WTC11 (cell line): ENCODE measurements at regions not wholly inside any gene's neighbourhood (a gene's known extent, or its start where the extent isn't known, plus 50 kb on each side); places are given as distances from the start of the nearest gene placed in this dataset.

Source experiments
- ATAC-seq: fragments of 200-7000 bp; cut with Tn5 transposase; 2 replicates; pipeline ENCODE4 v1.10.0; 2021; ENCODE audit warnings: mild to moderate bottlenecking, moderate library complexity
- CTCF ChIA-PET: fragments of 300-600 bp; sonication (Branson Sonifier 250); formaldehyde crosslinking; loops from one replicate; lab custom pipeline; 2021; ENCODE audit warnings: antibody characterized with exemption; lab: Charles Lee
- POLR2A ChIA-PET: fragments of 350-600 bp; sonication (Branson Sonifier 250); formaldehyde crosslinking; loops from one replicate; lab custom pipeline; 2021; ENCODE audit warnings: antibody characterized with exemption; lab: Charles Lee
- DNase-seq: peaks from one replicate; pipeline ENCODE4 v3.0.0; 2021; ENCODE audit warnings: low spot score
- H3K27ac Mint-ChIP-seq: 2 replicates; pipeline ENCODE4 v1.8.0; 2021; ENCODE audit warnings: mixed read lengths
- H3K27me3 Mint-ChIP-seq: 2 replicates; pipeline ENCODE4 v1.8.0; 2021; ENCODE audit warnings: low read depth, mild to moderate bottlenecking, moderate library complexity, mixed read lengths
- H3K36me3 Mint-ChIP-seq: 2 replicates; pipeline ENCODE4 v1.8.0; 2021; ENCODE audit warnings: mixed read lengths
- H3K4me1 Mint-ChIP-seq: 2 replicates; pipeline ENCODE4 v1.8.0; 2022; ENCODE audit warnings: mixed read lengths
- H3K4me3 Mint-ChIP-seq: 2 replicates; pipeline ENCODE4 v1.8.0; 2021; ENCODE audit warnings: mild to moderate bottlenecking, moderate library complexity, mixed read lengths
- H3K9me3 Mint-ChIP-seq: 2 replicates; pipeline ENCODE4 v1.8.0; 2021; ENCODE audit warnings: mixed read lengths
- ARID4B ChIP-seq: sonication (generic); formaldehyde crosslinking; IDR thresholded peaks from 2 replicates; pipeline ENCODE4 v1.8.0; 2023; ENCODE audit warnings: missing genetic modification reagents, mild to moderate bottlenecking, borderline replicate concordance
- CTCF ChIP-seq: fragments of 200-600 bp; IDR thresholded peaks from 2 replicates; pipeline ENCODE4 v1.8.0; 2022; ENCODE audit warnings: antibody characterized with exemption
- FOXP4 ChIP-seq: sonication (generic); formaldehyde crosslinking; IDR thresholded peaks from 2 replicates; pipeline ENCODE4 v1.8.0; 2022; ENCODE audit warnings: mild to moderate bottlenecking, missing genetic modification reagents
- NFATC4 ChIP-seq: fragments of 250-450 bp; sonication (Bioruptor Pico); IDR thresholded peaks from 2 replicates; pipeline ENCODE4 v1.9.0; 2021; ENCODE audit warnings: mild to moderate bottlenecking
- NR2C2 ChIP-seq: sonication (generic); formaldehyde crosslinking; IDR thresholded peaks from 2 replicates; pipeline ENCODE4 v1.8.0; 2022; ENCODE audit warnings: mild to moderate bottlenecking, missing genetic modification reagents
- PRDM15 ChIP-seq: sonication (generic); formaldehyde crosslinking; IDR thresholded peaks from 2 replicates; pipeline ENCODE4 v1.8.0; 2022; ENCODE audit warnings: missing genetic modification reagents
- SMAD4 ChIP-seq: sonication (generic); formaldehyde crosslinking; IDR thresholded peaks from 2 replicates; pipeline ENCODE4 v1.8.0; 2022; ENCODE audit warnings: mild to moderate bottlenecking, missing genetic modification reagents
- STAT6 ChIP-seq: sonication (generic); formaldehyde crosslinking; conservative IDR thresholded peaks from 2 replicates; pipeline ENCODE4 v1.8.1; 2023; ENCODE audit warnings: mild to moderate bottlenecking, low read depth, missing genetic modification reagents, moderate library complexity
- TEAD1 ChIP-seq: sonication (generic); formaldehyde crosslinking; IDR thresholded peaks from 2 replicates; pipeline ENCODE4 v1.8.0; 2022; ENCODE audit warnings: mild to moderate bottlenecking, missing genetic modification reagents
- TEAD4 ChIP-seq: sonication (generic); formaldehyde crosslinking; IDR thresholded peaks from 2 replicates; pipeline ENCODE4 v1.8.0; 2022; ENCODE audit warnings: mild to moderate bottlenecking, missing genetic modification reagents
- ZNF317 ChIP-seq: sonication (generic); formaldehyde crosslinking; IDR thresholded peaks from 2 replicates; pipeline ENCODE4 v1.8.1; 2023; ENCODE audit warnings: low read depth, mild to moderate bottlenecking, moderate library complexity, missing genetic modification reagents, borderline replicate concordance
- ZNF396 ChIP-seq: fragments of 250-450 bp; sonication (Bioruptor Pico); IDR thresholded peaks from 2 replicates; pipeline ENCODE4 v1.8.0; 2021; ENCODE audit warnings: mild to moderate bottlenecking, moderate library complexity, borderline replicate concordance

GRCh38 chr2:7809640-7810039 lies 872.2 kb upstream of the ID2 start:
- Mint-ChIP-seq H3K27ac (no peak overlapping the region), H3K36me3 (peaks cover 27% of the 10 kb centered on the region), H3K27me3 (peaks cover 3% of the 10 kb centered on the region; the same call in 1 of the 2 replicates), H3K4me3 (no peak overlapping the region), H3K9me3 (peaks cover 25% of the 10 kb centered on the region), H3K4me1 (peaks cover 11% of the 10 kb centered on the region)
- ChIA-PET POLR2A (no interaction called here), CTCF (no interaction called here)
- no peak for DNase-seq
- no peak for TF ChIP-seq ARID4B (CRISPR knock-in tag)
- no peak for TF ChIP-seq CTCF
- TF ChIP-seq NR2C2: no peak
- TF ChIP-seq NFATC4 (CRISPR knock-in tag): no peak
- TF ChIP-seq SMAD4 (CRISPR knock-in tag): no peak
- no peak for ATAC-seq

- Mint-ChIP-seq H3K27me3 (0 out of 2 replicates have a peak, but pooled peaks cover 3% of the 10 kb centered on the region), H3K9me3 (peaks cover 23% of the 10 kb centered on the region), H3K36me3 (peaks cover 22% of the 10 kb centered on the region), H3K27ac (no peak overlapping the region), H3K4me1 (peaks cover 14% of the 10 kb centered on the region), H3K4me3 (no peak overlapping the region)
- ATAC-seq: no peak
- DNase-seq: no peak
- TF ChIP-seq STAT6 (CRISPR knock-in tag) (no peak), TEAD4 (CRISPR knock-in tag) (no peak), FOXP4 (CRISPR knock-in tag) (no peak), PRDM15 (no peak), TEAD1 (no peak), SMAD4 (CRISPR knock-in tag) (no peak), ZNF396 (no peak), NR2C2 (no peak), ZNF317 (CRISPR knock-in tag) (no peak)
- TF ChIP-seq, all 79 proteins: peak for 0
- ChIA-PET POLR2A (no interaction called here), CTCF (no interaction called here)
These were observed 870.8 kb upstream of the ID2 start for GRCh38 chr2:7811073-7811472.
